Endothelial cell of umbilical vein (primary cell): ENCODE measurements at regions not wholly inside any gene's neighbourhood (a gene's known extent, or its start where the extent isn't known, plus 50 kb on each side); places are given as distances from the start of the nearest gene placed in this dataset. TPM values are rescaled to one million over a fixed set of nuclear protein-coding genes. Genes with fewer than 3 reads are reported as not detected.

Experiments
- BruUV-seq: library from RNA; stranded (reverse); fragments of 400-500 nt; replicated peaks from 2 replicates; lab custom pipeline; 2021; lab: Mats Ljungman, UMichigan
- CTCF ChIA-PET: fragments of 300-600, 350-600 bp; sonication (Branson Sonifier 250); formaldehyde crosslinking; loops from one replicate; lab custom pipeline; 2021; ENCODE audit warnings: antibody characterized with exemption, inconsistent platforms; lab: Charles Lee
- POLR2A ChIA-PET: fragments of 300-600, 350-600 bp; sonication (Branson Sonifier 250); formaldehyde crosslinking; loops from one replicate; lab custom pipeline; 2021; ENCODE audit warnings: antibody characterized with exemption, inconsistent platforms; lab: Charles Lee
- DNase-seq: peaks from one replicate; pipeline ENCODE4 v3.0.0-alpha.2; 2011; ENCODE audit warnings: low read depth, low spot score
- FAIRE-seq: peaks from 2 replicates; lab custom pipeline; 2011; peaks lifted over from hg19 to GRCh38; lab: Jason Lieb, UNC
- H2AFZ ChIP-seq: 2 replicates; pipeline ENCODE4 v1.6.0; 2012; ENCODE audit warnings: low read depth, low read length, control low read depth, inconsistent platforms
- H3K27ac ChIP-seq: 2 replicates; pipeline ENCODE4 v1.5.1; 2011; ENCODE audit warnings: low read depth, mild to moderate bottlenecking, control low read depth, low read length, moderate library complexity; ENCODE audit not compliant: insufficient read depth
- H3K27me3 ChIP-seq, 2 experiments: 2 replicates each; pipeline versions ENCODE4 v1.6.0 to v1.6.1; 2011; ENCODE audit warnings: low read length in 2 of 2, mixed read lengths in 1 of 2; ENCODE audit not compliant: control insufficient read depth in 2 of 2, insufficient read depth in 2 of 2
- H3K36me3 ChIP-seq, 2 experiments: 2 replicates in 1 of 2; 3 replicates in 1 of 2; pipeline ENCODE4 v1.5.1; 2011; ENCODE audit warnings: low read length in 2 of 2, mild to moderate bottlenecking in 1 of 2, moderate library complexity in 1 of 2; ENCODE audit not compliant: control insufficient read depth in 2 of 2, insufficient read depth in 2 of 2; ENCODE audit errors: extremely low read depth in 1 of 2
- H3K4me1 ChIP-seq: 3 replicates; pipeline ENCODE4 v1.5.1; 2011; ENCODE audit warnings: mild to moderate bottlenecking, low read length; ENCODE audit not compliant: control insufficient read depth, insufficient read depth; ENCODE audit errors: extremely low read depth
- H3K4me2 ChIP-seq: 2 replicates; pipeline ENCODE4 v1.6.1; 2011; ENCODE audit warnings: low read length, control low read depth, mixed read lengths; ENCODE audit not compliant: insufficient read depth
- H3K4me3 ChIP-seq, 3 experiments: fragments of 200-600 bp in 1 of 3; sonication (generic), shearing (Covaris generic) in 1 of 3; replicated peaks in 1 of 3; 2 replicates each; pipeline ENCODE4 v1.5.1; 2011 to 2016; ENCODE audit warnings: control low read depth in 3 of 3, low read length in 3 of 3, mild to moderate bottlenecking in 2 of 3, inconsistent platforms in 1 of 3, low read depth in 1 of 3, moderate library complexity in 1 of 3; ENCODE audit not compliant: insufficient read depth in 1 of 3
- H3K79me2 ChIP-seq: 2 replicates; pipeline ENCODE4 v1.6.0; 2012; ENCODE audit warnings: low read length, inconsistent platforms; ENCODE audit not compliant: control insufficient read depth, insufficient read depth
- H3K9ac ChIP-seq: replicated peaks from 2 replicates; pipeline ENCODE3; 2011; ENCODE audit warnings: low read length, control low read depth; ENCODE audit not compliant: insufficient read depth; ENCODE audit errors: extremely low read depth
- H3K9me1 ChIP-seq: replicated peaks from 3 replicates; pipeline ENCODE4 v1.6.0; 2011; ENCODE audit warnings: mild to moderate bottlenecking, low read length; ENCODE audit not compliant: control insufficient read depth, insufficient read depth; ENCODE audit errors: extremely low read depth
- H3K9me3 ChIP-seq: replicated peaks from 2 replicates; pipeline ENCODE4 v1.5.1; 2012; ENCODE audit warnings: low read length, inconsistent platforms; ENCODE audit not compliant: control insufficient read depth, insufficient read depth
- H4K20me1 ChIP-seq: replicated peaks from 2 replicates; pipeline ENCODE3; 2011; ENCODE audit warnings: mild to moderate bottlenecking, low read length; ENCODE audit not compliant: control insufficient read depth, insufficient read depth; ENCODE audit errors: extremely low read depth
- CTCF ChIP-seq, 2 donors: IDR thresholded peaks; 1 replicate in 1 of 2; 2 replicates in 1 of 2; pipeline ENCODE4 v1.5.1; 2011; ENCODE audit warnings: low read length in 2 of 2, mild to moderate bottlenecking in 2 of 2, moderate library complexity in 2 of 2, control low read depth in 1 of 2, inconsistent platforms in 1 of 2, low read depth in 1 of 2; ENCODE audit not compliant: insufficient read depth in 1 of 2; ENCODE audit errors: extremely low read depth in 1 of 2
- EZH2 ChIP-seq: IDR thresholded peaks from 2 replicates; pipeline ENCODE4 v1.6.1; 2012; ENCODE audit warnings: borderline replicate concordance, low read depth, mild to moderate bottlenecking, moderate library complexity, low read length, inconsistent platforms; ENCODE audit not compliant: severe bottlenecking
- FOS ChIP-seq: IDR thresholded peaks from 2 replicates; pipeline ENCODE4 v1.6.1; 2011; ENCODE audit warnings: mild to moderate bottlenecking, low read length, moderate library complexity, borderline replicate concordance; ENCODE audit not compliant: insufficient read depth
- GATA2 ChIP-seq: IDR thresholded peaks from 2 replicates; pipeline ENCODE4 v1.7.0; 2011; ENCODE audit warnings: low read depth, mild to moderate bottlenecking, moderate library complexity, mixed read lengths, low read length; ENCODE audit not compliant: insufficient read length, insufficient read depth
- JUN ChIP-seq: IDR thresholded peaks from 2 replicates; pipeline ENCODE4 v1.6.1; 2011; ENCODE audit warnings: borderline replicate concordance, low read depth; ENCODE audit not compliant: insufficient read length, insufficient read depth
- MAX ChIP-seq: IDR thresholded peaks from 2 replicates; pipeline ENCODE4 v1.6.1; 2011; ENCODE audit not compliant: insufficient read depth, insufficient read length
- POLR2A ChIP-seq: IDR thresholded peaks from 2 replicates; pipeline ENCODE4 v1.6.1; 2012; ENCODE audit warnings: low read depth, mild to moderate bottlenecking, control low read depth, low read length
- dilution Hi-C: fragments of 300-500 bp; cut with MboI; formaldehyde crosslinking; loops from one replicate; pipeline ENCODE4 v1.15.0; 2019; ENCODE audit warnings: low sequenced_read_pairs; ENCODE audit not compliant: extremely low pct_ligation_motif_present
- intact Hi-C: fragments of 100-400 bp; cut with micrococcal nuclease; formaldehyde crosslinking; loops from one replicate; pipeline ENCODE4 v1.10.0; 2022
- microRNA counts: library from miRNA; unstranded; fragments of <30 nt; microRNA quantifications from one replicate; lab custom pipeline; 2016
- microRNA-seq: library from miRNA; unstranded; fragments of <30 nt; microRNA quantifications from one replicate; pipeline ENCODE4 v1.2.0, GENCODE V29; 2021; ENCODE audit warnings: borderline number of aligned reads, borderline replicate concordance
- small RNA-seq: library from RNA; depleted of rRNA; stranded (forward); fragments of <200 nt; gene quantifications from one replicate; pipeline ENCODE3, GENCODE V24; 2012; ENCODE audit warnings: low replicate concordance, low read depth; ENCODE audit not compliant: insufficient read depth, insufficient read length

- no peak overlapping the region for H3K4me2 ChIP-seq
- H3K4me3 ChIP-seq, result no peak overlapping the region
- H3K9me3 ChIP-seq, result no peaks in the 10 kb centered on the region
- no peak overlapping the region for H2AFZ ChIP-seq
- intact Hi-C loops, result no loop called here
- FAIRE-seq (no peak), DNase-seq (no peak)
- no TSS peak for BruUV-seq
- dilution Hi-C loops, result no loop called here
- ChIA-PET CTCF (interaction anchor here (1.6 kb wide), 1 partner anchor 17 kb away, joined by 3 read pairs; no protein-coding TSS in a partner anchor), POLR2A (no interaction called here)
- H3K79me2 ChIP-seq, result no peaks in the 10 kb centered on the region
- no peak overlapping the region for H3K9ac ChIP-seq
- no peak overlapping the region for H3K27ac ChIP-seq
- no peaks in the 10 kb centered on the region for H4K20me1 ChIP-seq
- no peaks in the 10 kb centered on the region for H3K9me1 ChIP-seq
- H3K36me3 ChIP-seq, result no peaks in the 10 kb centered on the region
- H3K4me1 ChIP-seq, result no peaks in the 10 kb centered on the region
- TF ChIP-seq GATA2, result no peak
- no peak for TF ChIP-seq EZH2
- TF ChIP-seq POLR2A, result no peak
- no peak for TF ChIP-seq MAX
- TF ChIP-seq JUN, result no peak
- no peak for TF ChIP-seq FOS
- no peak for TF ChIP-seq CTCF (IDR thresholded peaks at IDR 0.05; ENCODE audit: extremely low read depth in 1 of 2, insufficient read depth in 1 of 2, low read depth in 1 of 2, low read length in 2 of 2)
- H3K27me3 ChIP-seq, result peaks cover 3 to 5% of the 10 kb centered on the region in 2 experiments
These were observed 50.0 kb upstream of the FRMD4A start for GRCh38 chr10:14380746-14381145.

MicroRNA genes in the stretch of these regions (microRNA counts, 767-probe panel; counts per million panel counts)
- microRNA hsa-miR-1265 (lab: Ali Mortazavi, UCI), result 723 counts per million, percentile 96 among the panel's probes with 10 or more counts

Small RNA genes lying in the stretch of these regions (microRNA-seq; reads per million reads assigned to microRNA genes)
- gene MIR1265 (not detected), gene MIR4293 (not detected)

Small RNA genes lying in the stretch of these regions (small RNA-seq; reads per million reads assigned to genes)
- gene MIR1265 (not detected), gene MIR4293 (not detected)
